ENCODE measurements at regions not wholly inside any gene's neighbourhood (a gene's known extent, or its start where the extent isn't known, plus 50 kb on each side); places are given as distances from the start of the nearest gene placed in this dataset.

GRCh38 chr11:91129596-91129995, 906.7 kb upstream of the CHORDC1 start:
- H3K4me3 ChIP-seq (IDR thresholded peaks at IDR 0.05; ENCODE audit: insufficient read depth, low read depth, low read length), result no peak overlapping the region
- no peaks in the 10 kb centered on the region for H3K27me3 ChIP-seq (ENCODE audit: insufficient read depth, low read depth)
- no peaks in the 10 kb centered on the region for H3K79me2 ChIP-seq (ENCODE audit: insufficient read depth, low read depth)
- H3K27ac ChIP-seq, result no peak overlapping the region
- no peak overlapping the region for H2AFZ ChIP-seq (ENCODE audit: low read depth)
- H3K36me3 ChIP-seq (ENCODE audit: insufficient read depth), result no peaks in the 10 kb centered on the region
- H4K20me1 ChIP-seq (ENCODE audit: insufficient read depth), result no peaks in the 10 kb centered on the region; the same call in 1 of the 2 replicates
- H3K4me2 ChIP-seq, result no peak overlapping the region
- H3K9ac ChIP-seq, result no peak overlapping the region
- no peaks in the 10 kb centered on the region for H3K4me1 ChIP-seq (ENCODE audit: low read depth, poor library complexity, severe bottlenecking)
- no peak for TF ChIP-seq CTCF (conservative IDR thresholded peaks at IDR 0.05; ENCODE audit: low read depth, low read length)

- Histone ChIP-seq H3K4me2 (no peak overlapping the region), H4K20me1 (ENCODE audit: insufficient read depth) (no peaks in the 10 kb centered on the region), H3K27ac (no peak overlapping the region), H3K36me3 (ENCODE audit: insufficient read depth) (no peaks in the 10 kb centered on the region), H3K79me2 (ENCODE audit: insufficient read depth, low read depth) (no peaks in the 10 kb centered on the region), H3K4me1 (ENCODE audit: low read depth, poor library complexity, severe bottlenecking) (no peaks in the 10 kb centered on the region), H3K4me3 (IDR thresholded peaks at IDR 0.05; ENCODE audit: insufficient read depth, low read depth, low read length) (no peak overlapping the region), H3K9ac (no peak overlapping the region), H3K27me3 (ENCODE audit: insufficient read depth, low read depth) (no peaks in the 10 kb centered on the region), H2AFZ (ENCODE audit: low read depth) (no peak overlapping the region)
- no peak for TF ChIP-seq CTCF (conservative IDR thresholded peaks at IDR 0.05; ENCODE audit: low read depth, low read length)
Observed at GRCh38 chr11:91124363-91124762, 901.5 kb upstream of the CHORDC1 start.

- Histone ChIP-seq H2AFZ (ENCODE audit: low read depth) (no peak overlapping the region), H3K27ac (no peak overlapping the region), H4K20me1 (ENCODE audit: insufficient read depth) (no peaks in the 10 kb centered on the region), H3K4me2 (no peak overlapping the region), H3K4me3 (IDR thresholded peaks at IDR 0.05; ENCODE audit: insufficient read depth, low read depth, low read length) (no peak overlapping the region), H3K79me2 (ENCODE audit: insufficient read depth, low read depth) (no peaks in the 10 kb centered on the region), H3K9ac (no peak overlapping the region), H3K4me1 (ENCODE audit: low read depth, poor library complexity, severe bottlenecking) (no peaks in the 10 kb centered on the region), H3K36me3 (ENCODE audit: insufficient read depth) (no peaks in the 10 kb centered on the region), H3K27me3 (ENCODE audit: insufficient read depth, low read depth) (no peaks in the 10 kb centered on the region)
- no peak for TF ChIP-seq CTCF (conservative IDR thresholded peaks at IDR 0.05; ENCODE audit: low read depth, low read length)
Observed at GRCh38 chr11:91115116-91115515, 892.3 kb upstream of the CHORDC1 start.

GRCh38 chr11:91104237-91104636, 881.4 kb upstream of the CHORDC1 start:
- Histone ChIP-seq H3K27ac (no peak overlapping the region), H3K4me2 (no peak overlapping the region), H2AFZ (ENCODE audit: low read depth) (no peak overlapping the region), H3K4me1 (ENCODE audit: low read depth, poor library complexity, severe bottlenecking) (no peaks in the 10 kb centered on the region), H3K36me3 (ENCODE audit: insufficient read depth) (no peaks in the 10 kb centered on the region), H3K4me3 (IDR thresholded peaks at IDR 0.05; ENCODE audit: insufficient read depth, low read depth, low read length) (no peak overlapping the region), H3K27me3 (ENCODE audit: insufficient read depth, low read depth) (no peaks in the 10 kb centered on the region), H3K9ac (no peak overlapping the region), H4K20me1 (ENCODE audit: insufficient read depth) (no peaks in the 10 kb centered on the region), H3K79me2 (ENCODE audit: insufficient read depth, low read depth) (no peaks in the 10 kb centered on the region)
- no peak for TF ChIP-seq CTCF (conservative IDR thresholded peaks at IDR 0.05; ENCODE audit: low read depth, low read length)
